Keratinocyte (primary cell): ENCODE measurements at regions not wholly inside any gene's neighbourhood (a gene's known extent, or its start where the extent isn't known, plus 50 kb on each side); places are given as distances from the start of the nearest gene placed in this dataset.

ENCODE experiments used
- EZH2 ChIP-seq: IDR thresholded peaks from one replicate; pipeline ENCODE4 v1.6.1; 2012; ENCODE audit warnings: inconsistent platforms, mild to moderate bottlenecking, low read length, moderate library complexity
- TF ChIP-seq, protein P1 (sequence below), 3 experiments: IDR thresholded peaks in 1 of 3; conservative IDR thresholded peaks in 1 of 3; optimal IDR thresholded peaks in 1 of 3; 2 replicates in 2 of 3; 3 replicates in 1 of 3; pipeline versions ENCODE3 to v1.5.1; 2011; ENCODE audit warnings: low read length in 3 of 3, mild to moderate bottlenecking in 3 of 3, moderate library complexity in 2 of 3, control low read depth in 1 of 3, inconsistent platforms in 1 of 3; ENCODE audit not compliant: insufficient read depth in 2 of 3; ENCODE audit errors: extremely low read depth in 1 of 3

DNA sequence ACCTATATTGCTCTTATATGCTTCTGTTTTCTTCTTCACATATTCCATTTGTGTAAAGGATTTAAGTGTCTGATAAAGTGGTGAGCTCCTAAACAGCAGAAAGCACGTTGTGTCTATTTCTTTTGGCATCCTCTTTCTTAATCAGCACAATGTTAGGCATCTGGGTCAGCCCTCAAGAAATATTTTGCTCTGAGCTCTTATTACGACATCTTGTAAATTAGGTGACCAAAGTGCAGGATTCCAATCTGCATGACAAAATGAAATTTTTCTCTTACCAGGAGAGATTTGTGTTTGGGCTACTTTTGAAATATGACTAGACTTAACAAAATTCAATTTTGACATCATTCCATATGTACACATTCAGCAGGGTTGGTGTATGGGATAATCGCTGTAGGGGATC is 210.0 kb upstream of the IGFBP7 start:
- TF ChIP-seq, protein P1, sequence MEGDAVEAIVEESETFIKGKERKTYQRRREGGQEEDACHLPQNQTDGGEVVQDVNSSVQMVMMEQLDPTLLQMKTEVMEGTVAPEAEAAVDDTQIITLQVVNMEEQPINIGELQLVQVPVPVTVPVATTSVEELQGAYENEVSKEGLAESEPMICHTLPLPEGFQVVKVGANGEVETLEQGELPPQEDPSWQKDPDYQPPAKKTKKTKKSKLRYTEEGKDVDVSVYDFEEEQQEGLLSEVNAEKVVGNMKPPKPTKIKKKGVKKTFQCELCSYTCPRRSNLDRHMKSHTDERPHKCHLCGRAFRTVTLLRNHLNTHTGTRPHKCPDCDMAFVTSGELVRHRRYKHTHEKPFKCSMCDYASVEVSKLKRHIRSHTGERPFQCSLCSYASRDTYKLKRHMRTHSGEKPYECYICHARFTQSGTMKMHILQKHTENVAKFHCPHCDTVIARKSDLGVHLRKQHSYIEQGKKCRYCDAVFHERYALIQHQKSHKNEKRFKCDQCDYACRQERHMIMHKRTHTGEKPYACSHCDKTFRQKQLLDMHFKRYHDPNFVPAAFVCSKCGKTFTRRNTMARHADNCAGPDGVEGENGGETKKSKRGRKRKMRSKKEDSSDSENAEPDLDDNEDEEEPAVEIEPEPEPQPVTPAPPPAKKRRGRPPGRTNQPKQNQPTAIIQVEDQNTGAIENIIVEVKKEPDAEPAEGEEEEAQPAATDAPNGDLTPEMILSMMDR (optimal IDR thresholded peaks at IDR 0.05 in 1 of 3, IDR thresholded peaks at IDR 0.05 in 1 of 3, conservative IDR thresholded peaks at IDR 0.05 in 1 of 3; ENCODE audit: extremely low read depth in 1 of 3, insufficient read depth in 2 of 3, low read length in 3 of 3): no peak
- TF ChIP-seq EZH2: no peak
